T-helper 1 cell (primary cell): ENCODE measurements at regions not wholly inside any gene's neighbourhood (a gene's known extent, or its start where the extent isn't known, plus 50 kb on each side); places are given as distances from the start of the nearest gene placed in this dataset.
"Not testable (repeated sequence)": the region's sequence is repeated elsewhere in the genome, so short reads cannot be mapped to it uniquely, and the experiment has no call there.

Experiments
- DNase-seq, 5 donors: peaks; one replicate each; pipeline ENCODE4 v3.0.0-alpha.2; 2012 to 2020

DNA sequence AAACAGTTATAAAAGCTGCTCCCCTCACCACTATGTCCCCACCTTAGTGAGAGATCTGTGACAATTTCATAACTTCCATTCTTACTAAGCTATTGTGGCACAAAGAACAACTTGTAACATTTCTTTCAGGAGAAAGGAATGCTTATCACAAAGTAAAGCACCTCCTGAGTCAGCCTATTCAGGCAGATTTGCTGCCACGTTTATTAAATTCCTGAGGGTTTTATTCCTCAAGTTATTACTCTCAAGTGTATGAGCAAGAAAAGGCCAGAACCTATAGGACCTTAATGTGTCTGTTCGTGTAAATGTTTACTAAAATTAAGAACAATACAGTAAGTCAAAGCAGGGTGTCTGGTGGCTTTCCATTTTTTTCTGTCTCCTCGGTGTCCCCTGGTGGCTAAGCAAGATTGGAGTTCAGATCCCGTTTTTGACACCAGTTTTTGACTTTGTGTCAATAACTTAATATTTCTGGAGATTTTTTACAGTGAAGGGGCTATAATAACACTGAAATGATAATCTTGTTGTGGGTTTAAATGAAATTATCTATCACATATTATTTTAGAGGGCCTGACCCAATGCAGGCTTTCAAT lies 1539.6 kb downstream of the BRINP3 start:
- DNase-seq: no peak

GRCh38 chr1:188941986-188942385 lies 1535.7 kb downstream of the BRINP3 start:
- DNase-seq: no peak

DNA sequence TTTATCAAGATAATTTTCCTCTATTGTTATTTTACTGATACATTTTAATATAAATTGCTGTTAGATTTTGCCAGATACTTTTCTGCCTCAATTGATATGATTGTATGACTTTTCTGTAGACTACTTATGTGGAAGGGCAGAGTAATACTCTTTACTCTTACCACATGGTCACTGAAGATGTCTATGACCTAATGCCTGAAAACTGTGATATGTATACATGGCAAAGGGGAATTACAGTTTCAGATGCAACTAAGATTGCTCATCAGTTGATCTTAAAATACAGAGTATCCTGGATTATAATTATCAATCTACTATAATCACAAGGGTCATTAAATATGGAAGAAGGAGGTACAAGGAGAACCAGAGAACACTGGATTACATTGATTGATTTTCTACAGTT lies 1528.0 kb downstream of the BRINP3 start:
- no peak for DNase-seq

DNA sequence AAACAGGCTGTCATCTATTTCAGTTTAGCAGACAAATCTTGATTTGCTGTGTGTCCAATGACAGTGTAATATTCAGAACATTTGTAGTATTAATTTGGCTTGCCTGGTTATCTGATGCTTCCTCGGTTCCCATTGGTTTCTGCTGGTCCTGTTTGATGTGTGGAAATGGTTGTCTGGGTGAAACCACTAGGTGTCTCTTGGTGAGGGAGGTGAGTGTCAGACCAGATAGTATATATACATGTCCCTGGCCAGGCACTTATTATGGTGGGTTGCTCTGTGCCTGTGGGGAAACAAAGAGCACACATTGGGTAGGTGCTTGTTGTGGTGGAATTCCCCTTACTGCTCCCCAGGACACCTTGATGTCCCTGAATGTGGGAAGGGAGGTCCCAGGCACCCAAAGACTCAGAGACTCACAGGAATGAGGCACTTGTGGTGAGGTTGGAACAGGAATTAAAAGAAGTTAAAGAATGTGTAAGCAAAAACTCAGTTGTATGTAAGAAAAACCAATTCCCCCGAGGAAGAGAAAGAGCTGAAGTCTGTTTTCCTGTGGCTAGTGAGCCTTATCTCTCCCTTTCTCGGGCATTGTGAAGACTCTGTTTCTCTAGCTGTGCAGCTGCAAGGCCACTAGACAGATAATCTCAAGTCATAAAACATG lies 1519.1 kb downstream of the BRINP3 start:
- no peak for DNase-seq

DNA sequence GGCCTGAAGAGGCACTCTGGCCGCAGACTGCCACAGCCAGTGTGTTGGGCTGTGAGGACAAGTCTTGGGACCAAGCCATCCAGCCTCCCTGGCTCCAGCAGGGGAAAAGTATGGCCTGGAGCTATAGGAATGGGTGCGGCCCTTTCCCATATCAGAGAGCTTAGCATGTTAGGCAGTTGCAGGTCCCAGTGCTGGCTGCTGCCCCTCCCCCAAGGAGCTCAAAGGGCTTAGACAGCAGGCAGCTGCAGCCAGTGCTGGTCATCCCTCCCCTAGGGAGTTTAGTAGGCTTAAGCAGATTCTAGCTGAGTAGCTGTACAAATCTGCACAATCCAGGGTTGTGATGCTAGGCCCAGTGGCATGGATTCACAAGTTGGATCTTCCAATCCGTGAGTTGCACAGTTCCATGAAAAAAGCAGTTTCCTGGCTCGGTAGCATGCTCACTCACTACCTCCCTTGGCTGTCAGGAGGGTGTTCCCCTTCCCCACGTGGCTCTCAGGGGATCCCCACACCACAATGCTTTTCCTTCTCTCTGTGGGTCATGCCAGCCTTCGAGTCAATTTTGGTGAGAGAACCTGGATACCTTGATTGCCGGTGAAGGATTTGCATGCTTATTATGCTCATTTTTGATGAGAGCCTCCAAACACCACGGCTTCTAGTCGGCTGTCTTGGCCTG lies 1490.8 kb downstream of the BRINP3 start:
- no peak for DNase-seq

DNA sequence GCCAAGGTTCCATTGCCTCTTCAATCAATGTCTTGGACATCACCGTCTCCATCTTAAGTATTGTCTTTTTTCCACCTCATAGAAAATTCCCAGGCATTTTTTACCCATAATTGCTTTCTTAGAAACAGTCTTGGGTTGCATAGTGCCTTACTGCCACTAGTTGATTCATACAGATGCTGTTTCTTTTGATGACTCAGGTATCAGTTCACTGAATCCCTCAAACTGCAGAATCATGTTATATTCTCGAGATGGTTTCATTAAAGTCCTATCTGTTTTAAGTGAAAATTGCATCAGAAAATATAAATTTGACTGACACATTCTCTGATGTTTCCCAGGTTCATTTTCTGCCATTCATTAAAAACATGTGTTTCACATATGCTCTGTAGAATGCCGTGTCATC lies 1489.1 kb downstream of the BRINP3 start:
- DNase-seq: no peak

DNA sequence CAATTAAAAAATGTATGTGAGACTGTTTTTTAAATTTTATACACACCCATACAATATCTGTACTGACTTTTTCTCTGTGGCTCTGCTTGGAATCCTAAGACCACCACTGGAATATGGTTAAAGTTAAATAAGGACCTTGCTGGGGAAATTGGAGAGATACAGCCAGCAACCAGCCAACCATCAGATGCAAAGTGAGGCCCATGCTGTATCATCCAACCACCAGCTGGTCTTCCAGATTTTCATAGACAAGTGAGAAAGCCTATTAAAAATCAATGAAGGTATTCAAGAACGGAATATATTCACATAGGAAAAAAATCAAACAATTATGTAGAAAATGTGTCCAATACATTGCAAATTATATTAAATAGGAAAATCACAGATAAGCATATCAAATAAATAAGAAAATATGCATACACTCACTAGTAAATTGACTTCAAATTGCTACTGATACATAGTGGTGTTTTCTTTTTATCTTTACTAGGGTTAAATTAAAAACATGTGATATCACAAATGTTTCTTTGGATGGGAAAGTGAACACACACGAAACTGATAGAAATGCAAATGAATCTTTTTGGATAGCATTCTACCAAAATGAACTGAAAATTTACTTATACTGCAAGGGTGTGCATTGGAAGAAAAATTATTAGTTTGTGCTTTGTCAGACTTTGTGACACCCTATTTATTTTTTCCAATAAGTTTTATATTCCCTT lies 1486.3 kb downstream of the BRINP3 start:
- no peak for DNase-seq

GRCh38 chr1:189007824-189008223 lies 1469.8 kb downstream of the BRINP3 start:
- DNase-seq: no peak

DNA sequence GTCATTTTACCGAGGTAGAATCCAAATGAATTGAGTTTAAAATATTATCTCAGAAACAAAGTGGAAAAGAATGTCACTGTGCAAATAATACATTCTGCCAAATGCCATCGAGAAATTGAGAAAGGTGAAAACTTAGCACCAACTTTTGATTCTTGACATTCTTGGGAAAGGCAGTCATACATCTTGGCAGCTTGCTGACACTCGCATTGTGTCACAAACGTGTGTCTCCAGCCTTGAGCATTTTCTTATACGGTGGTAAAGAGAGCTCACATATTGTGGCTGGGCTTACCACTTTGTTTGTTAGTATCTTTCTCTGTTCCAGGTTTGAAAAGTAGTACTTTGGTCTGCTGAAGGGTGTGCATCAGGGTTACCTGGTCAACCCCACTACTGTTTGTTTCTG lies 1456.1 kb downstream of the BRINP3 start:
- DNase-seq: no peak

- DNase-seq: no peak
Measured at GRCh38 chr1:189022015-189022414, 1455.6 kb downstream of the BRINP3 start.

GRCh38 chr1:189027512-189027911 lies 1450.2 kb downstream of the BRINP3 start:
- no peak for DNase-seq

DNA sequence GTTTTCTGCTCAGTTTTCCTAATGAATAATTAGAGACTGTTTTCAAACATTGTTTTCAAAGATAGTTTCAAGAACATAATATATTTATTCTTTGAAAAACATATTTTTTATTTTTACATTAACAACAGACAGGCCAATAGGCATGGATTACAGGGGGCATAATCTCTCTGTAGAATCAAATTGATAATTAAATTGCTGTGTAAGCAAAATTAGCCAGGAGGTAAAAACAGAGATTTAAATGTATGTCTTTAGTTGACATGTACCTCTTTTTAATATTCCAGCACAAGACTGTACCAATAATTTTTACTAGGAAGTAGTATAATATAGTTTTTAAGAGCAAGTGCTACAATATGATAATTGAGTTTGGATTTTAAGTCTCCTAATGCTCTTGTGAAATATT lies 1444.5 kb downstream of the BRINP3 start:
- DNase-seq: no peak

DNA sequence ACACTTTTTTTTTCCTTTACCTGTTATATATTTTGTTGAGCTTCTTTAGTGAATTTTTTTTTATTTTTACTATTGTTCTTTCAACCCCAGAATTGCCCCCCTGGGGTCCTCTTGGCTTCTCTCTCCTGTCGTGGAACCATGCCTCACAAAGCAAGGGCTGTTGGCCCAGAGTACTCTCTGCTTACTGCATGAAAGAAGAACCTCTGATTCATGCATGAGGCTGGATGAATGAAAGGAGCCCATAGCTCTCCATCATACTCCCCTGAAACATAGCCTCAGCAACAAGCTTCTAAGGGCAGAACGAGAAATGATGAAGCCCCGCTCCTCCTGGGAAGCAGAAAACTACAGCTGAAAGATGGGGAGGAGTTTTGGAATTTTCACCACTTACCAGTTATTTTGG lies 1441.0 kb downstream of the BRINP3 start:
- DNase-seq: no peak

DNA sequence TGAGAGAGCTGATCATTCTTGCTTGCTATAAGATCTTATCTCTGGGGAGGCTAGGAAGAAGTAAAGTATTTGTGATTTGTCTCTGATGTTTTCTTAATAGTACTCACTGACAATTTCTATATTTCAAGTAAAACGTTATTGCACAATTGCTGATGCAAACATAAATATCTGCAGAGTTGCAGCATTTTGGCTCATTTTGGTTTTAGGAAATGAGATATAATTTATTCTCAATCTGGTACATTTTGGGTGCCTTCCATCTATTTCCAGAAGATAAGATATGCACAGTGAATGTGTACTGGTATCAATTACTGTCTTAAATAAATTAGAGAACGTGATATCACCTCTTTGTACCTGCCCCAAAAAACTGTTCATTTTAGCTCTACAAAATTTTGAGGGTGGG lies 1431.5 kb downstream of the BRINP3 start:
- DNase-seq: no peak

GRCh38 chr1:189084811-189085210 lies 1392.9 kb downstream of the BRINP3 start:
- DNase-seq: no peak

DNA sequence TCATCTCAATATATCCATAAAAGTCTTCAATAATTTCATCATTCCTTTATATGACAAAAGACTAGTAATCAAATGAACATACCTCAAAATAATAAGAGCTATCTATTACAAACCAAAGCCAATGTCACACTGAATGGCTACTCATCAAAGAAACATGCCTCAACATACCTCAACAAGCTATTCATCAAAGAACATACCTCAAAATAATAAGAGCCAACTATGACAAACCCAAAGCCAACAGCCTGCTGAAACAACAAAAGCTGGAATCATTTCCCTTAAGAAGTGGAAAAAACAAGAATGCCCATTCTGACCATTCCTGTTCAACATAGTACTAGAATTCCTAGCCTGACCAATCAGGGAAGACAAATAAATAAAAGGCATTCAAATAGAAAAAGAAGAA lies 1373.7 kb downstream of the BRINP3 start:
- DNase-seq: no peak

DNA sequence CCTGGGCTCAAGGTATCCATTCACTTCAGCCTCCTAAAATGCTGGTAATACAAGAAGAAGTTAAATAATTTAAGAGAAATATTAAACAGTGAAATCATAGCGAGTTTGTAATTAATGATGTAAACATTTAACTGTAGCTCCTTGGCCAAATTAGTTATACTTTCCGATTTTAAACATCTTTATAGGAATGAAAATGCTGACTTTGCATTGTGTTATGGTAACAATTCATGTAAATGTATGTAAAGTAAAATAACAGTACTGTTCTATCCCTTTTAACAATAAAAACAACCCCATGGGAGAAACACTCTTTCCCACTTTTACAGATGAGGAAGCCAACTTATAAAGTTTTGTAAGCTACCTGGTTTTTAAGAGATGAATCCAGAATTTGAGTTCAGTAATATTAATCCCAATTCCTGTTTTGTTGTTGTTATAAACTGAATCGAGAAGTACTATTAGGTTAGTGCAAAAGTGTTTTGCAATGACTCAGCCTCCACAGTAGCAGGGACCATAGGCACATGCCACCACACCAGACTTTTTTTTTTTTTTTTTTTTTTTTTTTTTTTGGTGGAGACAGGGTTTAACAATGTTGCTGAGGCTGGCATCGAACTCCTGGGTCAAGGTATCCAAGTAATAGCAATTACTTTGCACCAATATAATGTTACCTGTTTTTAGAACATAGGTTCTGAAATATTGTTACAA lies 1360.4 kb downstream of the BRINP3 start:
- DNase-seq: no peak

DNA sequence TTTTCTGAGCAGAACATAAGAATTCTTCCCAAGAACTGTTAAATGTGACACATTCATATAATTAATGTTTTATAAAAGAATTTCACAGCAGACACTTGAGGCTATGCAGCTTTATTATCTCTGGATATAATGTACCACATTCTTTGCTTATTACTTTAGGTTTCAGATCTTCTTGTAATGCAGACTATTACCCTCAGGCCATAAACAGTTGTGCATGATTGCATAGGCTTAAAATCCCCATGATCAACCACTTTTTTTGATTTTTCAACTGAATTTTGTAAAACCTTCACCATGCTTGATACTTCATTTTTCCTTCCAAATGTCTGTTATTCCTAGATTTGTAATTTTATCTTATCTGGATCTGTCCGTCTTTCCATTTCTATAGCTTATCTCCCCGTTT lies 1355.7 kb downstream of the BRINP3 start:
- DNase-seq: no peak

GRCh38 chr1:189125694-189126093 lies 1352.0 kb downstream of the BRINP3 start:
- DNase-seq: no peak

- DNase-seq: no peak
Measured at GRCh38 chr1:189131576-189131975, 1346.1 kb downstream of the BRINP3 start.

DNA sequence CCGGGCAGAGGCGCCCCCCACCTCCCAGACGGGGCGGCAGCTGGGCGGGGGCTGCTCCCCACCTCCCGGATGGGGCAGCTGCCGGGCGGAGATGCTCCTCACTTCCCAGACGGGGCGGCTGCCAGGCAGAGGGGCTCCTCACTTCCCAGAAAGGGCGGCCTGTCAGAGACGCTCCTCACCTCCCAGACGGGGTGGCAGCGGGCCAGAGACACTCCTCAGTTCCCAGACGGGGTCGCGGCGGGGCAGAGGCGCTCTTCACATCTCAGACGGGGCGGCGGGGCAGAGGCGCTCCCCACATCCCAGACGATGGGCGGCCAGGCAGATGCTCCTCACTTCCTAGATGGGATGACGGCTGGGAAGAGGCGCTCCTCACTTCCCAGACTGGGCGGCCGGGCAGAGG lies 1337.9 kb downstream of the BRINP3 start:
- not testable (repeated sequence) for DNase-seq

GRCh38 chr1:189141056-189141455 lies 1336.6 kb downstream of the BRINP3 start:
- DNase-seq: no peak
